ENCODE measurements at regions not wholly inside any gene's neighbourhood (a gene's known extent, or its start where the extent isn't known, plus 50 kb on each side); places are given as distances from the start of the nearest gene placed in this dataset.

DNA sequence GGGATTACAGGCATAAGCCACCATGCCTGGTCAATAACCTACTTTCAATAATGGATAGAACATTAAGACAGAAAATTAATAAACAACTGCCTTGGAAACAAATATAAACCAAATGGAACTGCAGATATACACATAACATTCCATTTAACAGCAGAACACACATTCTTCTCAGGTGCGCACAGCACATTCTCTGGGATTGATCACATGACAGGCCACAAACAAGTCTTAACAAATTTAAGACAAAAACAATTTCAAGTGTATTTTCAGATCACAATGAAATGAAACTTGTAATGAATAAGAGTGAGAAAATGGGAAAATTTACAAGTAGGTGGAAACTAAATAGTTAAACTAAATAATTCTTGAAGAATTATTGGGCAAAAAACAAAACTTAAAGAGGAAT is 167.9 kb downstream of the TBX18 start:
- TF ChIP-seq CTCF (conservative IDR thresholded peaks at IDR 0.05 in 1 of 2, IDR thresholded peaks at IDR 0.05 in 1 of 2; ENCODE audit: extremely low read depth in 1 of 2, insufficient read depth in 1 of 2, low read depth in 1 of 2, low read length in 2 of 2), result no peak
- TF ChIP-seq EZH2 (IDR thresholded peaks at IDR 0.05; ENCODE audit: borderline replicate concordance, low read length), result no peak

Data from mammary epithelial cell (primary cell).